Fibroblast of upper back skin (primary cell): ENCODE measurements at regions not wholly inside any gene's neighbourhood (a gene's known extent, or its start where the extent isn't known, plus 50 kb on each side); places are given as distances from the start of the nearest gene placed in this dataset.

ENCODE experiments used
- DNase-seq: peaks from one replicate; pipeline ENCODE4 v3.0.0-alpha.2; 2013

DNA sequence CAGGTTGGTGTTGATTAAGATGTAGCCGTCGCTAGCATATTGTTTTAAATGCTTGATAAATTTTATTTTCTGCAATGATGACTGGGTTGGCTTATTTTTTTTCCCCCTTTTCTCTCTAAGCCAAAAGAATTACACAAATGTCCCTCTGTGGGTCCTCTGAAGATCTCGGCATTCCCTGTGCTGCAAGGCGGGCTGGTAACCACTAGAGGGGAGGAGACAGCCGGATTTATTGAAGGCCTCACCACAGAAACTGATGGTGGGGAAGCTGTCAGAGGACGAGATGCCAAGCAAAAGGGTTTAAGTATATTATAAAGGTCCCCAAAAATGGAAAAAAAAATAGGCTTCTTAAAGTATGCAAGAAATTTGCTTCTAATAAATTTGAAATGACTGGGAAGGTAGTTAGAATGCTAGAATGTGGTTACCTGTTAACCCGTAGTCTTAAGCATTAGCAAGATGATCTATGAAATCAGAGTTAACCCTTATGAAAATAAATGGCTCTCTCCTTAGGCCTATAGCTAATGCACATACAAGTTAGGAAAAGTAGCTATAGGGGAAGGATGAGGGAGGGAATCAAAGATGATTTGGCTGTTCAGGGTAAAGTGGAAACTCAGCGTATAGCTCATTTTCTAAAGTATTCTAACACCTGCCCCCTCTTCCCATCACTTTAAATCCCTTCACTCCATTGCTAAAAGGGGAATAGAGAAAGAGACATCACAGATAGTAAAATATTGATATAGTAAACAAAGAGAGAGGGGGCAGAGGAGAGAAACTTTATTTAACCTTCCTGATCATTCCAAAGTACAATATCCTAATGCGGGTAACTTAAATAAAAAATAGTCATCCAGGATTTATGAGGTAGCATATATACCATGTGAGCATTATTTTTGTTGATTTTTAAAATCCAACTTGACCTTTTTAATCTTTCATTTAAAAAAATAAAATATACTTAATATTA, 894.5 kb upstream of the POU3F3 start:
- DNase-seq, result peak; percentile 25

DNA sequence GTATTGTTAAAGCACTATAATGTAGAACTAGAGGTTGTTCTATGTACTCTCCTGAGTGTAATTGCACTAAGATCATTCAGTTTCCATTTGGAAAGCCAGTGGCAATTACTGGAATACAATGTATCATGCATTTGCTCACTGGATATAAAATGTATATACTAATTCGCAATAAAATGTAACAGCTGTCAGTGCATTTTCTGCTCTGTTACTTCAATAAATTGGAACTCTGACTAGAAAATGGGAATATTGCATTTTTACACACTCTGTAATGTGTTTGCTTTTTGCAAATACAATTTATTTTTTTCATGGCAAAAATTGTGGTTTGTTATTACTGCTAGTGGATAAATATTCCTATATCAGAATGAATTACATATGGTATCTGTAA, 893.8 kb upstream of the POU3F3 start:
- DNase-seq, result no peak

DNA sequence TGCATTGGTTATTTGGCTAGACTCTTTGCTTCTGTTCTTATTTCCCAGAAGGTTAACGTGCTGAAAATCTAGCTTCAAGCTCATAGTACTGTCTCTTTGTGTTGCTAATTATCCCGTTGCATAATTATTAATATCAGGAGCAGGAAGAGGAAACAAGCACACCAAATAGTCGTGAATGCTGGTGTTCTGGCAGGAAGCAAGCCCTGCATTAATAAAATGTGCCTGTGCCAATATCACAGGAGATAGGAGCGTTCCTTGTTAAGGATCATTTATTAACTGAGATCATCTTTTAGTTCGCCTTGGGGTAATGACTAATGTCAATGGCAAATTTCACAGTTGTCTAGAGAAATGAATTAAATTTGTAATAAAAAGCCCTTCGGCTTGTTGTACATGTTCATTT, 893.0 kb upstream of the POU3F3 start:
- no peak for DNase-seq

DNA sequence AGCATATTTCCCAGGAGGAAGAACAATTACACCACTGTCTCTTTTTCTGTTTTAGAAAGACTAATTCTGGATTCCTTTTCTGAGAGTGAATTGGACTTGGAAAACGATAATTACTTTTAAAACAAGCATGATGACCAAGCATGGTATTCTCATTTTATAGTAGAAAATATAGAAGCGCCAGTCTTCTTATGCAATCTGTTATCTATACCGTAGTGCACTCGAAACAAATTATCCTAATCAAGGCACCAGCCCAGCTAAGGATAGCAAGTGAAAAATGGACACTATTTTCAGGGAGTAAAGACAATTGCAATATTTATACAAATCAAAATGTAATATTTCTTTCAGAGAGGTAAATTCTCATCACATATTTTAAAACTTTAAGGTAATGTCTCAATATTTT, 892.1 kb upstream of the POU3F3 start:
- no peak for DNase-seq

DNA sequence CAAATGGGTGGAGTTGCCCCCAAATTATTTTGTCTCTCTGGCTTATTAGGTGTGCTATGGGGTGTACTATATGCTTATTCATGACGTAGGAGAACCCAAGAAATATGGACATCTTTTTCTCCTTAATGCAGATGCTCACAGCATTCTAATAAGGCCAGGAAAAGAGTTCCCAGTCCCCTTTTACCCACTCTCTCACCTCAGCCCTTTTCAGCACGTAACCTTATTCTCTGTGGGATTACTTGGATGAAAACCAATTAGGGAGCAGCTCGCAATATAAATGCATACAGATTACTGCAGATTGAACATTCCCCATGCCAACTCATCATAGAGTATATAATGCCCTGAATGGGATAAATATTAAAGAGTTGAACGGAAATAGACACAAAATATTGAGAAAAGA, 891.2 kb upstream of the POU3F3 start:
- DNase-seq, result no peak

DNA sequence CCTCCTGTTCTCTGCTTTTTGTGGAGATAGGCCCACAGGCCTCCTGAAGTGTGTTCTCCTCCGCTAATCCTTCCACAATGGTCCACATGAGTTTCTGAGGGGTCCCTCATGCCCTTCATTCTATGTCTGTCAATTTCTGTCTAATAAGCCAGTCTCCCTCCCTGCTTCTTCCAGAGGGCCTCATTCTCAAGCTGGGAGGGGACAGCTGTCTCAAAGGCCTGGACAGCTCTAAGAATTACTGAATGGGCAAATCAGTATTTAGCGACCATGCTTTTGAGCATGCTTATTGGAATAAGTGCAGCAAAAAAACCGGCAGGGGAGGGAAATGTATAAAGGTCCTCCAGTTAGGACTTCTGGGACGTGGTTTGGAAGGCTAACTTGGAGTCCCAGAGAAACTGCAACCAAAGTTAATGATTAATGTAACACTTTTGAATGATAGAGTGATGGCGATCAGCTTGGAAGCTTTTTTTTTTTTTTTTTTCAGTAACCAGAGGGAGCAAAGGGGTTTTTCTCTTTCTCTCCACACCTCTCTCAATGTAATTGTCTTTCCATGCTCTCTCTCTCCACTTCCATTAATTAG, 890.7 kb upstream of the POU3F3 start:
- no peak for DNase-seq

DNA sequence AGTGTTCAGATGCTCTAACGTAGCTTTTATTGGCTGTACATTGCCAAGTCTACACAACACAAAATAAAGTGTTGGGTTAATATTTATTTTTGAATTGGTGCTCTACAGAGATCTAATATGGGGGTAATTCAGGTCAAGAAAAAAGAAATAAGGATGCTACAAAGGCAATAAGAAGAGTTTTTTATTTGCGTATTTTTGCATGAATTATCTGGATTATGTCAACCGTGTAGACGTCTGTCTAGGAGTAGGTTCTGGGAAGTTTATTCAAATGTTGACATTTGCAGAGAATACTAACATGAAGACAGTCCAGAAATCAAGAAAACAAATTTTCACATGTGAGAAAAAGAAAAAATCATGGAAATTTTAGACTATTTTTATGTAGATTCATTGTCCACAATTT, 876.7 kb upstream of the POU3F3 start:
- DNase-seq, result no peak

DNA sequence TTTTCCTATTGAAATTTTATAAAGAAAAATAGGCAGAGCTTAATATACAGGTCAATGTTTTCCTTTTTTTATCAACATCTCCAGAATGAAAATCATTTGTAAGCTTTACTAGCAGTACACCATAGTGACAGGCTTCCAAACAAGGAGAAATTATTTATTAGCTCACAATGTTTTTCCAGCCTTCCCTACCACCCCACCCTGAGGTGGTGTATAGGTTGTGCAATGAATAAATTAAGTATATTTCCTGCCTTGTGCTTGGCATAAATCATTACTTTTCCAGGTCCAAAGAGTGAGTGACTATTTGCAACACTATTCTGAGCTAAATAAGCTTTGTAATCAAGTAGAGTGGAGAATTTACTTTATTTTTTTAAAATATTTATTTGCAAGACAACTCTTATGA, 876.2 kb upstream of the POU3F3 start:
- DNase-seq, result no peak

DNA sequence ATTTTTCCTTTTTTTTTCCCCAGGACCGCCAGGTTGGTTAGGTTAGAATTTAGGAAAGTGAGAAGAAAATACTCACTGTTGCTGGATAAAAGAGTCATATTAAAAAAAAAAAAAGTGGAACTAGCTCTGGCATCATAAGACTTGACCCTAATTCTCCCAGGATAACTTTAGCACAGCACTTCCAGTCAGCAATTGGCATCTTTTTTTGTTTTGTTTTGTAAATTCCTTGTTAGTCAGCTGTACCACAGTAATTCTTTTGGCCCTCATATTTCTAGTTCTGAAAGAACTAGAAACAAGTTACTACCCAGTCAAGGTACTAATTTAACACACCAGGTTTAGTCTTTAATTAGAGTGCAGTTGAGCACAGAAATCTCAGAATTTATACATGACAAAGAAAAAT, 873.5 kb upstream of the POU3F3 start:
- no peak for DNase-seq

DNA sequence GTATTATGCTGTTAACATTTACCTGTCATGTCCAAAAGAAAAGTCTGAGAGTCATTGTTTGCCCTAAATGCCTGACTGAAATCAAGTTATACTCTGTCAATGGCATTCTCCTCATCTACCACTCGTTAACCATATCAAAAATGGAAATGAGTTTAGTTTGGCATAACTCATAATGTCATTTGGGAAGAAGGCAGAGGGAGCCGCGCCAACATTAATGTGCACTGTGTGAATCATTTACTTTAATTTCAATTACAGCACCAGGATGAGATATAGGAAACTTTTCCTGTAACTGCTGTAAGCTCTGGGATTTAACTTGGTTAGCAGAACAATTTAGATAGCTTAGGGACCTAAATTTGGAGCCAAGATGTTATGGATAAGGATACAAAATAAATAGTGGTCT, 871.2 kb upstream of the POU3F3 start:
- no peak for DNase-seq

DNA sequence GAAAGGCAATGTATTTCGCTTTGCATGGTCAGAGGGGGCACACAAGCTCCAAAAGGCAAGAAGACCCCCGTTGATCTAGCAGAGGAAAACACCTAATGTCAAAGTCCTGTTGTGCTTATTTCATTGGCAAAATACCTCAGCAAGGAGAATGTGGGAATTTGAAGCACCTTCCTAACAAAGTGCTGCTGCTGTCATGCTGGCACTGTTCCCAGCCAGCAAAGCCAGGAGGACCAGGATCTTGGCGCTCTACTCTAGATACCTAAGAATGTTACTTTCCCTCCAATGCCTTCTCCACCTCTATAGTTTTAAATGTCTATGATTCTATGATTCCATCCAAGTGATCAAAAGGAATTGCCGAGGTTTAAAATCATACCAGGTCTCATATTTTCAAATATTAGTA, 867.9 kb upstream of the POU3F3 start:
- no peak for DNase-seq

DNA sequence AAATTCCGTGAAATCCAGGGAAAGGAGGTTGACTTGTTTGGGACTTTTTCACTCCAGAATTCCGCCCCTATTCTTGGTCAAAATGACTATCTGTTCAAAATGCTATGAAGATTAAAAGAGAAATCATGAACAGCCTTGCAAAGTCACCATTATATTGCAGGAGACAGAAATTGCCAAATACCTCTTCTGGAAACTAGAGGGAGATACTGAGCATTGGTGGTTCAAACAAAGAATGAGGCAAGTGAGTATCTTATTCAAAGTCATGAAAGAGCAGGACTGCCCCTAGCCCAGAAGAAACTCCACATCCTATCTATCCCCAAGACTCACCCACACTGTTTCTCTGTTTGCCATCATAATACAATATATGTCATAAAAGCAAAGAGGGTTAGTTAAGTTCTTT, 862.3 kb upstream of the POU3F3 start:
- DNase-seq, result no peak

DNA sequence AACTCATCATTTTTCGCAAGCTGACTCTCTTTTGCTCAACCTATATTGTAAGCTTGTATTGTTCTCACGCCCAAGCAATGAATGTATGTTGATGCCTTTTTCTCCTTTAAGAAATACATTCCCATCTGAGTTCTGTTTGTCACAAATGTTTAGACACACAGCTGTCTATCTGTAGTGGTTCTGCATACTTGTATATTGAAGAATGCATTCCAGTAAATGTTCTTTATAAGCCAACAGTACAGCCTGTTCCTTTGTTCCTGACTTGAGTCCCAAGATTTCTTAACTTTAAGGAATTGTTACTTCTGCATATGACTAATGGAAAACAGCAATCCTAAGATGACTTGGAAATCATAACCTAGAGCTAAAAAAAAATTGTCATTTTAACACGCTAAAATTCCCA, 849.1 kb upstream of the POU3F3 start:
- no peak for DNase-seq

DNA sequence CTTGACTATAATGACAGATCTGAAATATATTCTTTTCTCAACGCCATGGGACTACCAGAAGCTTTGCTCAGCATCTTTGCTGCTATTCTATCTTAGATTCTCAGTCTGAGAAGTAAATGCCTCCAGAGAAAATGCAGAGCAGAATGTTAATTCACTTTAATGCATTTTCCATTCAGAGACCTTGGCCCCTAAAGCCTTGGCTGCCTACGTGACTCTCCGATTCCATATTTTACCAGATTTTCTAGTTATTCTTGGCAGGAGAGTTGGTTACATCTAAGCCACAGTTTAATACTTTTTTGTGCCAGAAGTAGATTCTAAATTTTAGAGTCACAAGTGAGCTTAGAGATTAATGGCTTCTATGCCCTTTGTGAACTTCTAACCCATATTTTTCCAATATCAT, 837.1 kb upstream of the POU3F3 start:
- no peak for DNase-seq

DNA sequence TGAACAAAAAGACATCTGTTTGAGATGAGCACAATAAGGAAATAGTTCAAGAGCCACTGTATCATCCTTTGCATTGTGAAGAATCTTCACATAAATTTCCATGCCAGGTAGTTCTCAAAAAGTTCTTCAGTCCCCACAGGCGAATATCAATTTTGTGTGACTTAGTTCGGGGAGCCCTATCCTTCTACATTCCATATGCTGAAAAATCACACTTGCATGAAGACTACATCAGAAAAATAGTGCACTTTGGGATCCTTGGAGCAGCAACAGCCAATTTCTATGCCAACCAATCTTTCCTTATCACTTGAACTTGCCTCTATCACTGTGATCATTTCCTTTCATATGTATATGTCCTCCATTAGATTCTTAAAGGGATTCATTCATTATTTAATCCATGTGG, 830.6 kb upstream of the POU3F3 start:
- DNase-seq, result no peak

DNA sequence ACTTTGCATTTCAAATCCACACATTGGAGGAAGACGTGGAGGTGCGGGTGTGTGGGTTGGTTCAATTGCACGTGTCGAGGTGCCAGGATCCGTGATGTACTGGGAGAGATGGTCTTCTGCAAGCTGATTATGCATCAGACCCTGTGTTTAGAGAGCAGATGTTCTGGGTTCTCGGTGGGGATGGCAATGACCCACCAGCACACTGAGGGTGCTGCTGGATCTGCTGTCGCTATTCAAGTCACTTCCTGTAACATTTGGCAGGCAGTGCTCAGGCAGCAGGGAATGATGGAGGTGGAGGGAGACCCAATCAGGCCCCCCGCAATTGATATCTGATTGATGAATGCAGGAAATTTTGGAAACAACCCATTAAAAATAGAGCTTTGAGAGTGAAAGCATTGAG, 830.1 kb upstream of the POU3F3 start:
- DNase-seq, result no peak

DNA sequence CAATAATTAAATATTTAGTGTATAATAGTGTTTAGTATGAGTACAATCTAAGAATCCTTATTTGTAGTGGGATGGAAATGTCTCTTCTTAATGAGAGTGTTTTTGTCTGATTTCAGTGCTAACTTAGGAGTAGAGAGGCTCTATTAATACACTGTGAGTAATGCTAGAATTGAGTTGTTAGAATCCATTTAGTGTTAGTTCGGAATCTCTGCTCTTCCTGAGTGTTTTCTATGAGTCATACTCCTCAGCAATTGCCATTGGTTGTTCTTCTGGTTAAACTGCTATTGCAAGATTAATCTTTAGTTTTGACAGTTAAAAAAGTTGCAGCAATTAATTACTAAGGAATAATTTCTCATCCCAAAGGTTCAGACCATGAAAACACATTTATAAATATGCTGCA, 828.6 kb upstream of the POU3F3 start:
- DNase-seq, result no peak

DNA sequence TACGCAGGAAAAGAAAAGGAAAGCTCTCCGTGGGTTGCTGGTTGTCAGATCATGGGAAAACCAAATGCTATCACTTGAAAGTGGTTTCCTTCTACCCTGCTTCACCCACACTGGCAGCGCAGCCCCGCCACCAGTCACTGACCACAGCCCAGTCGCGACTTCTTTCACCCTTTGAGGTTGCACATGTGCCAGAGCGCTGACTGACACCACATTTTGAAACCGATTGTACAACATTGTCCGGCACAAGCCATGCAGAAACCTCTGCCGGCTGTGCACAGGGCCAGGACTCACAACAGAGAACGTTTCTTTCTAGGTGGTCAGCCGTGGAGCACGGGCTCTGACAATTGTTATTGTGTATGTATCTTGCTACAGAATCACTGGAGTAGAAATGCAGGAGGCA, 827.2 kb upstream of the POU3F3 start:
- DNase-seq, result no peak

DNA sequence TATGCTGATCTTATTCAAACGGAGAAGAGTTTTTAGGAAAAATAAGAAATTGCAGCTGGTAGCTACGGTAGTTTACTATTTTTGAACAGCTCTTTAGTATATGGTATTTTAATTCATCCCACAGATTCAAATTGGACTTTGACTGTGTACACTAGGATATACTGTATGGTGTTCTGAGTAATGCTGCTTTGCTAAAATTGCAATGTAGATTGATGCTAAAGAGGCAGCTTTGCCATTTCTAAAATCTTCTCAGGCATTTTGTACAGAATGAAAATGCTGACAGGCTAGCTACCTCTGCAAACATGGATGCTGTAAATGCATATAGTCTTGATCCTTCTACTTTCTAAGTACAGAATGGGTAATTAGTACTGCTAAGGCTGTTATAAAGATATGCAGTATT, 826.6 kb upstream of the POU3F3 start:
- no peak for DNase-seq

DNA sequence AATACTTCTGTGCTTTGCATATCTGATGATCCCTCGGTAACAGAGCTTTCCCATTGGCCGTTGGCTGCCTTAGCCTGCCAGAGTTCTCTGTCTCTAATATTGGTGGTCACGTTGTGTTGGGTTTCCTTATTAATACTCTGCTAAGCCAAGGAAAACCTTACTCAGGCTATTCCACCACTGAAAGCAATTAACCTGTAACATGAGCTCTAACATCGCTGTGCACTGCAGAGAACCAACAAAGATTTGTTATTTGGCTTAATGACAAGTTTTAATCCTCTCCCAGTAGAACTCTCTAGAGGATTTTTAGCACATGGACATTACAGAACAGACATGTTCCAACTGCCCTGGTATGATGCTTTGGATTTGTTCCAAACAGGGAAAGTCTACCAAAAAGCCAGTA, 825.9 kb upstream of the POU3F3 start:
- DNase-seq, result no peak

DNA sequence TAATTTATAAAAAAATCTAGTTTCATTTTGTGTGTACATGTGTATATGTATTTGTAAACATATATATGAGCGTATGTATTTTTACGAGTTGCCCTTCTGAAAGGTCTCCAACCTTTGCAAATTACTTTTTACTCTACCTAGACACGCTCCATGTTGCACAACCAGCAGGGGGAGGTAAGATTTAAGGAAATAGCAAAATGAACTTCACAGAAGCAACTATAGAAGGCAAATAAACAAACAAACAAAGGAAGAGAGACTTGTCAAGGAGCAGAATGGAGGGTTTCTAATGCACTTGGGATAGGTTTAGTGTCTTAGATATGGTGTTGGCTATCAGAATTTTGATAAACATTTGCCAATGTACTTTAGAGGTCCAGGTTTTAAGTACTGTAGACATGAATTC, 820.5 kb upstream of the POU3F3 start:
- DNase-seq, result no peak

DNA sequence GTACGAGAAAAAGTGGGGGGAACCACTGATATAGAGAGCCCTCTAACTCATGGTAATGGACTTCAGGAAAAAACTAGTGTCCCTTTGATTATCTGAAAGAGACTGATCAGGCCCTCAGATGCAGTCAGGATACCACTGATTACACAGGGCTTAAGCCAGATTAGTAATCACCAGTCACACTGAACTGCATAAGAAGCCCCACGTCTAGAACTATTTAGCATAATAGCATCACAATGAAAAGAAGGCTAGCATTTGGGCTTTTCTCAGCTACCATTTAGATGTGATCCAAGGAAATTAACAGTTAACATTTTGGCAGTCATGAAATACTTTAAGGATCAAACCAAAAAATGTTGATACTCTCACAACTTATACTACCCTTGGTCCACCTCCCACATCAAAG, 813.1 kb upstream of the POU3F3 start:
- no peak for DNase-seq

DNA sequence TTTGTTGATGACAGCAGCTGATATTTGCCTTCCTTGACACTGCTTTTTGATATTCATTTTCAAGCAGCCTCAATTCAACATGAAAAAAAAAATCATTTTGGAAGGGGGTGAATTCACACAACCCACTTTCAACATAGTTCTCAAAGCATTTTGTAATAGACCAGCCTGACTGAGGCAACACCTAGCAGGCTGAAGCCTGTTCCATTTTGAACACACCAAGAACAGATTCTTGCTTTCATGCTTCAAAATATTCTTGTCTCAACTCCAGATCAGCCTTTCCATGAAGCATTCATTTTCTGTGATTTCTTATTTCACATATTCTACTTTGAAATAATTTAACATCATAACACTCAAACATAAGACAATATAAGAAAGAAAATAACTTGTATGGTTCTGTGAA, 812.6 kb upstream of the POU3F3 start:
- DNase-seq, result no peak

DNA sequence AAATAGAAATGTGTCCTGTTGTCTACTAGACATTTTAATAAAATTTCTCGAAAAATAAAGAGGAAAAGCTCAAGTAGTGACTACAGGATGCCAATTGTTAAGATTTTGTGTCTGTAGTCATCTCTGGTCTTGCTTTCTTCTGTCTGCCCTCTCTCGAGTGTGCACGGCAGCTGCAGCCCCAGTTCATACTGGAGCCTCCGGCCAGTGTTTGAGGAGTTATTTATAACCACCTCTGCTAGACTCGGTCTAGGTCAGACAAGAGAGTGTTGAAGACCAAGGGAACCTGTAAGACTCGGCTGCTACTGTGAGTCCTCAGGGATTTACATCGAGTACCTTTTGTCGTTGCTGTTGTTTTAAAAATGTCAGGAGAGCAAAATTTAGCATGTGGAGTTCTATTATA, 810.1 kb upstream of the POU3F3 start:
- DNase-seq, result no peak

DNA sequence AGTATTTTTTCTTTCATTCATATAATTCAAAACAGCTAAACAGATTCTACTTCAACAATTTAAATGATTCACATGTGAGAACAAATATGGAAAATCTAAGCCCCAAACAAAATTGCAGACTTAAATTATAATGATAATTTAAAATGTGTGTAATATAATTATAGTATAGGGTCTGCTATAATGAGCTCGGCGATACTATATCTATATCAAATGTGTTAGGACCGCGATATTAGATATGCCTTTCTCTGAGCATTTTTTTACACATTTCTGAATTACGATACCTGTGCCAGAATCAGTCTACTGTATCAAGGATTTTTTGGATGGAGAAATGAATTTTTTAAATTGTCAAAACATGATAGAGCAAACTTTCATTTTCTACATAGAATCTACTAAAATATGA, 808.8 kb upstream of the POU3F3 start:
- no peak for DNase-seq
